ENCODE measurements at regions not wholly inside any gene's neighbourhood (a gene's known extent, or its start where the extent isn't known, plus 50 kb on each side); places are given as distances from the start of the nearest gene placed in this dataset.

DNA sequence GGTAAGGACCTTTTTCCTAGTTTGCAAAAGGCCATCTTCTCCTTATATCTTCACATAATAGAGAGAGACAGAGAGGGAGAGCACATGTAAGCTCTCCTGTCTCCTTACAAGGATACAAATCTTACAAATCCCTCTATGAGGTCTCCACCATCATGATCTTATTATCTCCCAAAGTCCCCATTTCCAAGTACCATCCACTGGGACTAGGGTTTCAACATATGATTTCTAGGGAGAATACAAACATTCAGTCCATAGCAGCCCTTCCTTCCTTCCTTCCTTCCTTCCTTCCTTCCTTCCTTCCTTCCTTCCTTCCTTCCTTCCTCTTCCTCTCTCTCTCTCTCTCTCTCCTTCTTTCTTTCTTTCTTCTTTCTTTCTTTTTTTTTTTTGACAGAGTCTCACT lies 1132.9 kb upstream of the WWC1 start:
- TF ChIP-seq, protein P1, sequence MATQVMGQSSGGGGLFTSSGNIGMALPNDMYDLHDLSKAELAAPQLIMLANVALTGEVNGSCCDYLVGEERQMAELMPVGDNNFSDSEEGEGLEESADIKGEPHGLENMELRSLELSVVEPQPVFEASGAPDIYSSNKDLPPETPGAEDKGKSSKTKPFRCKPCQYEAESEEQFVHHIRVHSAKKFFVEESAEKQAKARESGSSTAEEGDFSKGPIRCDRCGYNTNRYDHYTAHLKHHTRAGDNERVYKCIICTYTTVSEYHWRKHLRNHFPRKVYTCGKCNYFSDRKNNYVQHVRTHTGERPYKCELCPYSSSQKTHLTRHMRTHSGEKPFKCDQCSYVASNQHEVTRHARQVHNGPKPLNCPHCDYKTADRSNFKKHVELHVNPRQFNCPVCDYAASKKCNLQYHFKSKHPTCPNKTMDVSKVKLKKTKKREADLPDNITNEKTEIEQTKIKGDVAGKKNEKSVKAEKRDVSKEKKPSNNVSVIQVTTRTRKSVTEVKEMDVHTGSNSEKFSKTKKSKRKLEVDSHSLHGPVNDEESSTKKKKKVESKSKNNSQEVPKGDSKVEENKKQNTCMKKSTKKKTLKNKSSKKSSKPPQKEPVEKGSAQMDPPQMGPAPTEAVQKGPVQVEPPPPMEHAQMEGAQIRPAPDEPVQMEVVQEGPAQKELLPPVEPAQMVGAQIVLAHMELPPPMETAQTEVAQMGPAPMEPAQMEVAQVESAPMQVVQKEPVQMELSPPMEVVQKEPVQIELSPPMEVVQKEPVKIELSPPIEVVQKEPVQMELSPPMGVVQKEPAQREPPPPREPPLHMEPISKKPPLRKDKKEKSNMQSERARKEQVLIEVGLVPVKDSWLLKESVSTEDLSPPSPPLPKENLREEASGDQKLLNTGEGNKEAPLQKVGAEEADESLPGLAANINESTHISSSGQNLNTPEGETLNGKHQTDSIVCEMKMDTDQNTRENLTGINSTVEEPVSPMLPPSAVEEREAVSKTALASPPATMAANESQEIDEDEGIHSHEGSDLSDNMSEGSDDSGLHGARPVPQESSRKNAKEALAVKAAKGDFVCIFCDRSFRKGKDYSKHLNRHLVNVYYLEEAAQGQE (IDR thresholded peaks at IDR 0.05; ENCODE audit: borderline replicate concordance): no peak
- TF ChIP-seq RAD21 (conservative IDR thresholded peaks at IDR 0.05): no peak
- TF ChIP-seq, protein P2, sequence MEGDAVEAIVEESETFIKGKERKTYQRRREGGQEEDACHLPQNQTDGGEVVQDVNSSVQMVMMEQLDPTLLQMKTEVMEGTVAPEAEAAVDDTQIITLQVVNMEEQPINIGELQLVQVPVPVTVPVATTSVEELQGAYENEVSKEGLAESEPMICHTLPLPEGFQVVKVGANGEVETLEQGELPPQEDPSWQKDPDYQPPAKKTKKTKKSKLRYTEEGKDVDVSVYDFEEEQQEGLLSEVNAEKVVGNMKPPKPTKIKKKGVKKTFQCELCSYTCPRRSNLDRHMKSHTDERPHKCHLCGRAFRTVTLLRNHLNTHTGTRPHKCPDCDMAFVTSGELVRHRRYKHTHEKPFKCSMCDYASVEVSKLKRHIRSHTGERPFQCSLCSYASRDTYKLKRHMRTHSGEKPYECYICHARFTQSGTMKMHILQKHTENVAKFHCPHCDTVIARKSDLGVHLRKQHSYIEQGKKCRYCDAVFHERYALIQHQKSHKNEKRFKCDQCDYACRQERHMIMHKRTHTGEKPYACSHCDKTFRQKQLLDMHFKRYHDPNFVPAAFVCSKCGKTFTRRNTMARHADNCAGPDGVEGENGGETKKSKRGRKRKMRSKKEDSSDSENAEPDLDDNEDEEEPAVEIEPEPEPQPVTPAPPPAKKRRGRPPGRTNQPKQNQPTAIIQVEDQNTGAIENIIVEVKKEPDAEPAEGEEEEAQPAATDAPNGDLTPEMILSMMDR (IDR thresholded peaks at IDR 0.05; ENCODE audit: poor library complexity, severe bottlenecking): no peak
- TF ChIP-seq POLR2AphosphoS5 (IDR thresholded peaks at IDR 0.05): no peak
- TF ChIP-seq TAF1 (IDR thresholded peaks at IDR 0.05; ENCODE audit: low read depth): no peak
- TF ChIP-seq SMC3 (conservative IDR thresholded peaks at IDR 0.05; ENCODE audit: poor library complexity): no peak
- no peak for TF ChIP-seq EP300 (conservative IDR thresholded peaks at IDR 0.05; ENCODE audit: poor library complexity, severe bottlenecking)
- no peak for TF ChIP-seq EZH2 (IDR thresholded peaks at IDR 0.05; ENCODE audit: borderline replicate concordance, insufficient read depth, low read length, poor library complexity, severe bottlenecking)
- TF ChIP-seq MXI1 (conservative IDR thresholded peaks at IDR 0.05; ENCODE audit: poor library complexity, severe bottlenecking): no peak

DNA sequence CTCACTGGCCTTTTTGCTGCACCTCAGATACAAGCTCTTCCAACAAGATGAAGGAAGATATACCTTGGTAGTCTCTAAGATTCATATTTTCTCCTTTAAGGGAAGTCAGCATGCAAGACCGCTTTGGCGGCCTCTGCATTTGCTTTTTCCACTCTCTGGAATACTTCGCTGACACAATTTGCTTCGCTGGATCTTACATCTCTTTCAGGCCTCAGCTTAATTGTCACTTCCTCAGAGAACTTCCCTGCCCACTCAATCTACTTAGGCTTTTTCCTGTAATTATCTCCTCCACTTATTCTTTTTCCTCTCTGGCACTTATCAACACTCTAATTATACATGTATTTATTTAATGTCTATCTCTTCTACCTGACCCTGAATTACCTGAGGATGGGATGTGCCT lies 1131.1 kb upstream of the WWC1 start:
- Histone ChIP-seq H3K36me3 (ENCODE audit: insufficient read depth, low read length) (no peaks in the 10 kb centered on the region), H3K9ac (ENCODE audit: low read length) (no peak overlapping the region), H2AFZ (ENCODE audit: low read depth, low read length) (no peak overlapping the region), H3K9me3 (ENCODE audit: low read length) (no peaks in the 10 kb centered on the region), H3K4me3 (ENCODE audit: low read length) (no peak overlapping the region), H3K27ac (ENCODE audit: low read length) (no peak overlapping the region), H3K79me2 (replicated peaks; ENCODE audit: insufficient read depth, low read length) (no peaks in the 10 kb centered on the region), H3K27me3 (ENCODE audit: insufficient read depth, low read depth, low read length) (no peaks in the 10 kb centered on the region), H4K20me1 (ENCODE audit: insufficient read depth) (no peaks in the 10 kb centered on the region), H3K4me2 (ENCODE audit: low read length) (no peak overlapping the region), H3K9me2 (ENCODE audit: insufficient read depth, low read length) (no peaks in the 10 kb centered on the region), H3F3A (ENCODE audit: insufficient read depth, low read length, poor library complexity, severe bottlenecking) (no peaks in the 10 kb centered on the region)
- TF ChIP-seq, protein P1 (IDR thresholded peaks at IDR 0.05; ENCODE audit: borderline replicate concordance): peak; percentile 55
- TF ChIP-seq EP300 (conservative IDR thresholded peaks at IDR 0.05; ENCODE audit: poor library complexity, severe bottlenecking): no peak

More for the DNA sequence above, 1132.9 kb upstream of the WWC1 start:
- no peaks in the 10 kb centered on the region for H3K9me2 ChIP-seq (ENCODE audit: insufficient read depth, low read length)
- no peak overlapping the region for H3K4me2 ChIP-seq (ENCODE audit: low read length)
- H3K9me3 ChIP-seq (ENCODE audit: low read length): no peaks in the 10 kb centered on the region
- no peaks in the 10 kb centered on the region for H4K20me1 ChIP-seq (ENCODE audit: insufficient read depth)
- no peak overlapping the region for H3K4me3 ChIP-seq (ENCODE audit: low read length)
- H3K9ac ChIP-seq (ENCODE audit: low read length): no peak overlapping the region
- no peaks in the 10 kb centered on the region for H3K79me2 ChIP-seq (replicated peaks; ENCODE audit: insufficient read depth, low read length)
- no peaks in the 10 kb centered on the region for H3K36me3 ChIP-seq (ENCODE audit: insufficient read depth, low read length)
- no peak overlapping the region for H2AFZ ChIP-seq (ENCODE audit: low read depth, low read length)
- H3F3A ChIP-seq (ENCODE audit: insufficient read depth, low read length, poor library complexity, severe bottlenecking): no peaks in the 10 kb centered on the region
- no peak overlapping the region for H3K27ac ChIP-seq (ENCODE audit: low read length)
- no peaks in the 10 kb centered on the region for H3K27me3 ChIP-seq (ENCODE audit: insufficient read depth, low read depth, low read length)
